ENCODE measurements at regions not wholly inside any gene's neighbourhood (a gene's known extent, or its start where the extent isn't known, plus 50 kb on each side); places are given as distances from the start of the nearest gene placed in this dataset.
"Not testable (repeated sequence)": the region's sequence is repeated elsewhere in the genome, so short reads cannot be mapped to it uniquely, and the experiment has no call there.

DNA sequence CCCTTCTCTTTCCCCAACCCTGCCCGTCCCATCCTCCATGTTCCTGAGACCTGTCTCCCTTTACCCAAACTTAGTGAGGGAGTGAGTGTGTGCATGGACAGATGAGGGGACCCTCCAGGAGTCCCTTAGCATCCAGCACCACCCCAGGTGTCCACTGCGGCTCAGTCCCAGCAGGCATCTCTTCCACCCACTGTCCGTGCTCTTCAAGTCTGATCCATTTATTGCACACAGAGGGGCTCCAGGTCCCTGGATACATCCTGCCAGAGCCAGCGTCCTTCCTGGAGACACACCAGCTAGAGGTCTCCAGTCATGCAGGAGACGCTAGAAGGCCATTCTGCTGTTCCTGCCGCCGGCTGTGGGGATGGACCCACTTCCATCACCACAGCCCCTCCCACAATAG is 239.2 kb downstream of the ADGRD1 start:
- WGBS, 3 donors = 79 to 82% (median 79%) methylated on average over 7 of the region's 7 CpGs

DNA sequence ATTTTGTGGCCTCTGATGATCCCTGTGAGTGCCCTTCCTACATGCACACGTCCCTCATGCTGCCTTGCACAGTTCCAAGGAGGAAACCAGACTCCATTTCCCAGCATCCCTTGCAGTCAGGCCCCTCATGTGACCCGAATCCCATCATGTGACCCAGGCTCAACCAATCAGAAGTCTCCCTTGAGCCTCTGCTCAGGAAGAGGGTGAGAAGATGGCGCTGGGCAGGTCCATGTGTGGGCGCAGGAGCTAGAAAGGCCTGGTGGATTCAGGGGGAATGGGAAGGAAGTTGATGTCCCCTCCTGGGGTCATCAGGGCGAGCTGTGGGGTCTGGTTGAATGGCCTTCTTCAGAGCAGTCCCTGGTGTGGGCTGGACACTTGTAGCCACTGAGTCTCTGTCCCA is 240.5 kb downstream of the ADGRD1 start:
- 61 to 80% (median 70%) methylated on average over 5 of the region's 5 CpGs for WGBS, 3 donors
- Histone ChIP-seq H3K9me3 (ENCODE audit: control insufficient read depth in 2 of 2, insufficient read depth in 1 of 2, low read depth in 1 of 2, low read length in 1 of 2) (no peaks in the 10 kb centered on the region), H3K27ac (ENCODE audit: low read depth in 1 of 3, low read length in 2 of 3) (no peak overlapping the region), H3K4me3 (ENCODE audit: low read depth in 1 of 3, low read length in 3 of 3) (no peak overlapping the region), H3K36me3 (ENCODE audit: control insufficient read depth in 3 of 3, insufficient read depth in 2 of 3, low read depth in 1 of 3, low read length in 3 of 3) (no peaks in the 10 kb centered on the region), H3K4me1 (ENCODE audit: control insufficient read depth in 3 of 3, insufficient read depth in 2 of 3, low read depth in 1 of 3, low read length in 2 of 3) (no peaks in the 10 kb centered on the region), H3K27me3 (ENCODE audit: control insufficient read depth in 3 of 3, insufficient read depth in 3 of 3, low read length in 3 of 3) (no peaks in the 10 kb centered on the region)
- DNase-seq (no peak), FAIRE-seq (no peak)

More for the DNA sequence above, 239.2 kb downstream of the ADGRD1 start:
- H3K9me3 ChIP-seq (ENCODE audit: control insufficient read depth in 2 of 2, insufficient read depth in 1 of 2, low read depth in 1 of 2, low read length in 1 of 2) = no peaks in the 10 kb centered on the region
- DNase-seq (no peak), FAIRE-seq (no peak)
- H3K27me3 ChIP-seq (ENCODE audit: control insufficient read depth in 3 of 3, insufficient read depth in 3 of 3, low read length in 3 of 3) = no peaks in the 10 kb centered on the region
- no peaks in the 10 kb centered on the region for H3K36me3 ChIP-seq (ENCODE audit: control insufficient read depth in 3 of 3, insufficient read depth in 2 of 3, low read depth in 1 of 3, low read length in 3 of 3)
- no peaks in the 10 kb centered on the region for H3K4me1 ChIP-seq (ENCODE audit: control insufficient read depth in 3 of 3, insufficient read depth in 2 of 3, low read depth in 1 of 3, low read length in 2 of 3)
- H3K4me3 ChIP-seq (ENCODE audit: low read depth in 1 of 3, low read length in 3 of 3) = no peak overlapping the region
- H3K27ac ChIP-seq (ENCODE audit: low read depth in 1 of 3, low read length in 2 of 3) = no peak overlapping the region

GRCh38 chr12:131195796-131196195 is 242.1 kb downstream of the ADGRD1 start:
- Histone ChIP-seq H3K36me3 (ENCODE audit: control insufficient read depth in 3 of 3, insufficient read depth in 2 of 3, low read depth in 1 of 3, low read length in 3 of 3) (no peaks in the 10 kb centered on the region), H3K9me3 (ENCODE audit: control insufficient read depth in 2 of 2, insufficient read depth in 1 of 2, low read depth in 1 of 2, low read length in 1 of 2) (no peaks in the 10 kb centered on the region), H3K27ac (ENCODE audit: low read depth in 1 of 3, low read length in 2 of 3) (no peak overlapping the region), H3K4me3 (ENCODE audit: low read depth in 1 of 3, low read length in 3 of 3) (no peak overlapping the region), H3K27me3 (ENCODE audit: control insufficient read depth in 3 of 3, insufficient read depth in 3 of 3, low read length in 3 of 3) (no peaks in the 10 kb centered on the region), H3K4me1 (ENCODE audit: control insufficient read depth in 3 of 3, insufficient read depth in 2 of 3, low read depth in 1 of 3, low read length in 2 of 3) (no peaks in the 10 kb centered on the region)
- FAIRE-seq = no peak
- WGBS, 3 donors = 84 to 87% (median 86%) methylated on average over 9 of the region's 9 CpGs
- DNase-seq = no peak

DNA sequence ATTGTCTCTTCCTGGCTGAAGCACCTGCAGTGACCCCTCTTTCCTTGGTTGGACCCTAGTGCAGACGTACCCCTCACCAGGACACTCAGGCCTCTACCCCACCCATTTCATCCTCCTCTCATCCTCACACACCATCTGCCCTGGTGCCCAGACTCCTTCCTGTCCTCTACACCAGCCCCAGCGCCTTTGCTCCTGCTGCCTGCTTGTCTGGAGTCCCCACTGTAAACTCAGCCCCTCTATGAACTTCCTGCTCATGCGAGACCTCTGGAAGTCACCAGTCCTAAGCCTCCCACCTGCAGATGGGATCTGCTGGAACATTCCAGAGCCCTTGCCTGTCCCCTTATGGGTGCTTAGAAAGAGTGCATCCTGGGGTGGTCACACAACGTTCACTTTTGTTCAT is 242.5 kb downstream of the ADGRD1 start:
- no peaks in the 10 kb centered on the region for H3K27me3 ChIP-seq (ENCODE audit: control insufficient read depth in 3 of 3, insufficient read depth in 3 of 3, low read length in 3 of 3)
- no peaks in the 10 kb centered on the region for H3K9me3 ChIP-seq (ENCODE audit: control insufficient read depth in 2 of 2, insufficient read depth in 1 of 2, low read depth in 1 of 2, low read length in 1 of 2)
- DNase-seq (no peak), FAIRE-seq (no peak)
- H3K4me3 ChIP-seq (ENCODE audit: low read depth in 1 of 3, low read length in 3 of 3) = no peak overlapping the region
- H3K4me1 ChIP-seq (ENCODE audit: control insufficient read depth in 3 of 3, insufficient read depth in 2 of 3, low read depth in 1 of 3, low read length in 2 of 3) = no peaks in the 10 kb centered on the region
- no peaks in the 10 kb centered on the region for H3K36me3 ChIP-seq (ENCODE audit: control insufficient read depth in 3 of 3, insufficient read depth in 2 of 3, low read depth in 1 of 3, low read length in 3 of 3)
- WGBS, 3 donors = 67 to 77% (median 75%) methylated on average over 4 of the region's 4 CpGs
- H3K27ac ChIP-seq (ENCODE audit: low read depth in 1 of 3, low read length in 2 of 3) = no peak overlapping the region

DNA sequence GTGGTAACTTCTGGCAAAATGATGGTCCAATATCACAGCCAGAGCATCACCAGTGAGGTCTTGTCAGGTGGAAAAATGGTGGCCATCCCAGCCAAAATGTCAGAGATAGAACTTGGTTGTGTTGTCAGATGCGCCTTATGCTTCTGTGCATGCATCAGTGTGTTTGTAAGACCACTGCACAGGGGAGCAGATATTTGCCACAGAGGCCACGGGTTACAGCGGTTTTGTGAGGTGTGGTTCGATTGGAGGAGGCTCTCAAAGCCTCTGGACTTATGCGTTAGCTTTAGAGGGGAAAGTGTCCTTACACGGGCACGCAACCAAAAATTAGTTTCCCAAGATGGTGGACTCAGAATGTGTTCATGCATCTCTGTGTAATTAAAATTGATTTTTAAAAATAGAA is 243.8 kb downstream of the ADGRD1 start:
- DNase-seq (no peak), FAIRE-seq (no peak)
- H3K4me1 ChIP-seq (ENCODE audit: control insufficient read depth in 3 of 3, insufficient read depth in 2 of 3, low read depth in 1 of 3, low read length in 2 of 3) = no peaks in the 10 kb centered on the region
- no peak overlapping the region for H3K27ac ChIP-seq (ENCODE audit: low read depth in 1 of 3, low read length in 2 of 3)
- H3K36me3 ChIP-seq (ENCODE audit: control insufficient read depth in 3 of 3, insufficient read depth in 2 of 3, low read depth in 1 of 3, low read length in 3 of 3) = no peaks in the 10 kb centered on the region
- H3K9me3 ChIP-seq (ENCODE audit: control insufficient read depth in 2 of 2, insufficient read depth in 1 of 2, low read depth in 1 of 2, low read length in 1 of 2) = no peaks in the 10 kb centered on the region
- H3K4me3 ChIP-seq (ENCODE audit: low read depth in 1 of 3, low read length in 3 of 3) = no peak overlapping the region
- WGBS, 3 donors = 83 to 88% (median 85%) methylated on average over 7 of the region's 7 CpGs
- no peaks in the 10 kb centered on the region for H3K27me3 ChIP-seq (ENCODE audit: control insufficient read depth in 3 of 3, insufficient read depth in 3 of 3, low read length in 3 of 3)

- no peaks in the 10 kb centered on the region for H3K9me3 ChIP-seq (ENCODE audit: control insufficient read depth in 2 of 2, insufficient read depth in 1 of 2, low read depth in 1 of 2, low read length in 1 of 2)
- no peaks in the 10 kb centered on the region for H3K4me1 ChIP-seq (ENCODE audit: control insufficient read depth in 3 of 3, insufficient read depth in 2 of 3, low read depth in 1 of 3, low read length in 2 of 3)
- FAIRE-seq (no peak), DNase-seq (no peak)
- no peak overlapping the region for H3K4me3 ChIP-seq (ENCODE audit: low read depth in 1 of 3, low read length in 3 of 3)
- H3K27me3 ChIP-seq (ENCODE audit: control insufficient read depth in 3 of 3, insufficient read depth in 3 of 3, low read length in 3 of 3) = peaks cover 0 to under 1% (median under 1%) of the 10 kb centered on the region in 3 donors
- no peak overlapping the region for H3K27ac ChIP-seq (ENCODE audit: low read depth in 1 of 3, low read length in 2 of 3)
- WGBS, 3 donors = 58 to 81% (median 79%) methylated on average over 3 of the region's 3 CpGs
- H3K36me3 ChIP-seq (ENCODE audit: control insufficient read depth in 3 of 3, insufficient read depth in 2 of 3, low read depth in 1 of 3, low read length in 3 of 3) = no peaks in the 10 kb centered on the region
Observed at GRCh38 chr12:131199221-131199620, 245.5 kb downstream of the ADGRD1 start.

DNA sequence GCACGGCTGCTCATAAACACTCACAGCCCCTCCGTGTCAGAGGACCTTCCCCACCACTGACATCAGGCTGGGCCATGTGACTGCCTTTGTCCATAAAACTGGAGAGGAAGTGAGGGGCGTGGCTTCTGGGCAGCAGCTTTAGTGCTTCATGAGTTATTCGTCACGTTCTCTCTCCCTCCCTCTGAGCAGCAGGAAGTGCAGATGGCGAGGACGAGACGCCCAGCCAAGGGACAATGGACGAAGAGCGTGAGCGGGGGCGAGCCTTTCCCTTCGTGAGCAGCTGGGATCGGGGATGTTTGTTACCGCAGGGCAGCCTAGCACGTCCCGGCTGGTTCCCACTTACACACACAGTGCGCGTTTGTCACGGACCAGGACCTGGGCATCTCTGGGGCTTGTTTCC is 248.2 kb downstream of the ADGRD1 start:
- not testable (repeated sequence) for H3K27me3 ChIP-seq (ENCODE audit: control insufficient read depth in 3 of 3, insufficient read depth in 3 of 3, low read length in 3 of 3); H3K9me3 ChIP-seq (ENCODE audit: control insufficient read depth in 2 of 2, insufficient read depth in 1 of 2, low read depth in 1 of 2, low read length in 1 of 2); FAIRE-seq; DNase-seq; H3K4me3 ChIP-seq (ENCODE audit: low read depth in 1 of 3, low read length in 3 of 3); H3K4me1 ChIP-seq (ENCODE audit: control insufficient read depth in 3 of 3, insufficient read depth in 2 of 3, low read depth in 1 of 3, low read length in 2 of 3); H3K36me3 ChIP-seq (ENCODE audit: control insufficient read depth in 3 of 3, insufficient read depth in 2 of 3, low read depth in 1 of 3, low read length in 3 of 3); H3K27ac ChIP-seq (ENCODE audit: low read depth in 1 of 3, low read length in 2 of 3)
- no CpG with 5 or more reads among the region's 20 CpGs for WGBS, 3 donors

- Histone ChIP-seq H3K36me3 (ENCODE audit: control insufficient read depth in 3 of 3, insufficient read depth in 2 of 3, low read depth in 1 of 3, low read length in 3 of 3) (no peaks in the 10 kb centered on the region), H3K27me3 (ENCODE audit: control insufficient read depth in 3 of 3, insufficient read depth in 3 of 3, low read length in 3 of 3) (peaks cover 0 to 6% (median 3%) of the 10 kb centered on the region in 3 donors), H3K9me3 (ENCODE audit: control insufficient read depth in 2 of 2, insufficient read depth in 1 of 2, low read depth in 1 of 2, low read length in 1 of 2) (no peaks in the 10 kb centered on the region), H3K4me3 (ENCODE audit: low read depth in 1 of 3, low read length in 3 of 3) (no peak overlapping the region), H3K4me1 (ENCODE audit: control insufficient read depth in 3 of 3, insufficient read depth in 2 of 3, low read depth in 1 of 3, low read length in 2 of 3) (no peaks in the 10 kb centered on the region), H3K27ac (ENCODE audit: low read depth in 1 of 3, low read length in 2 of 3) (no peak overlapping the region)
- WGBS, 3 donors = 88 to 92% (median 91%) methylated on average over 39 to 40 of the region's 40 CpGs
- DNase-seq = no peak
- no peak for FAIRE-seq
Observed at GRCh38 chr12:131202592-131203378, 249.1 kb downstream of the ADGRD1 start.
